SK-N-SH (cell line): ENCODE measurements at regions not wholly inside any gene's neighbourhood (a gene's known extent, or its start where the extent isn't known, plus 50 kb on each side); places are given as distances from the start of the nearest gene placed in this dataset.

Experiments
- CTCF ChIA-PET: fragments of 300-600, 350-600 bp; formaldehyde crosslinking; extraction: SDS; loops from one replicate; lab custom pipeline; 2021; lab: Yijun Ruan, JAX
- POLR2A ChIA-PET: fragments of 350-600 bp; sonication (Branson Sonifier 250); formaldehyde crosslinking; extraction: SDS; loops from one replicate; lab custom pipeline; 2020; ENCODE audit warnings: antibody characterized with exemption, inconsistent platforms; lab: Yijun Ruan, JAX
- DNase-seq: peaks from one replicate; pipeline ENCODE4 v3.0.0; 2012
- H2AFZ ChIP-seq: fragments of 200-600 bp; sonication (generic); 2 replicates; pipeline ENCODE4 v1.8.1; 2016; ENCODE audit warnings: antibody characterized with exemption, mild to moderate bottlenecking, low read depth
- H3F3A ChIP-seq: fragments of 200-600 bp; sonication (generic); replicated peaks from 2 replicates; pipeline ENCODE3; 2016; ENCODE audit warnings: antibody characterized with exemption, mild to moderate bottlenecking; ENCODE audit not compliant: insufficient read depth
- H3K27ac ChIP-seq, 2 experiments: fragments of 200-500 bp in 1 of 2; fragments of 200-600 bp in 1 of 2; sonication (Bioruptor generic) in 1 of 2; sonication (generic), shearing (Covaris generic) in 1 of 2; 2 replicates each; pipeline versions ENCODE4 v1.5.1 to v1.6.1; 2014 to 2016; ENCODE audit warnings: low read depth in 2 of 2, inconsistent platforms in 1 of 2, low read length in 1 of 2, mild to moderate bottlenecking in 1 of 2, mixed read lengths in 1 of 2
- H3K27me3 ChIP-seq: fragments of 200-600 bp; sonication (generic), shearing (Covaris generic); 2 replicates; pipeline ENCODE4 v1.6.1; 2016; ENCODE audit warnings: mixed run types; ENCODE audit not compliant: insufficient read depth
- H3K36me3 ChIP-seq, 2 experiments: fragments of 200-500 bp in 1 of 2; fragments of 200-600 bp in 1 of 2; sonication (Bioruptor generic) in 1 of 2; sonication (generic) in 1 of 2; replicated peaks in 1 of 2; 2 replicates each; pipeline versions ENCODE3 to v1.5.1; 2014 to 2016; ENCODE audit warnings: low read length in 1 of 2, mild to moderate bottlenecking in 1 of 2; ENCODE audit not compliant: insufficient read depth in 2 of 2, control insufficient read depth in 1 of 2
- H3K4me1 ChIP-seq, 2 experiments: fragments of 200-500 bp in 1 of 2; fragments of 200-600 bp in 1 of 2; sonication (Bioruptor generic) in 1 of 2; sonication (generic), shearing (Covaris generic) in 1 of 2; 2 replicates each; pipeline versions ENCODE4 v1.5.1 to v1.6.1; 2014 to 2016; ENCODE audit warnings: low read depth in 1 of 2, low read length in 1 of 2, mixed run types in 1 of 2; ENCODE audit not compliant: insufficient read depth in 2 of 2, control insufficient read depth in 1 of 2
- H3K4me2 ChIP-seq: fragments of 200-600 bp; sonication (generic), shearing (Covaris generic); 2 replicates; pipeline ENCODE4 v1.6.1; 2017; ENCODE audit warnings: mixed run types
- H3K4me3 ChIP-seq, 2 experiments: fragments of 200-500 bp in 1 of 2; fragments of 200-600 bp in 1 of 2; sonication (Bioruptor generic) in 1 of 2; sonication (generic), shearing (Covaris generic) in 1 of 2; 2 replicates each; pipeline versions ENCODE4 v1.5.1 to v1.8.1; 2014 to 2016; ENCODE audit warnings: low read depth in 2 of 2, inconsistent platforms in 1 of 2, low read length in 1 of 2, mild to moderate bottlenecking in 1 of 2, mixed read lengths in 1 of 2, moderate library complexity in 1 of 2
- H3K79me2 ChIP-seq: fragments of 200-600 bp; sonication (generic); 2 replicates; pipeline ENCODE4 v1.8.1; 2017; ENCODE audit warnings: mild to moderate bottlenecking; ENCODE audit not compliant: insufficient read depth
- H3K9ac ChIP-seq: fragments of 200-600 bp; sonication (generic); 2 replicates; pipeline ENCODE4 v1.6.1; 2017; ENCODE audit warnings: mixed run types
- H3K9me2 ChIP-seq: fragments of 200-600 bp; sonication (generic); 2 replicates; pipeline ENCODE4 v1.6.1; 2017; ENCODE audit warnings: mixed run types
- H3K9me3 ChIP-seq: fragments of 200-600 bp; sonication (generic); 2 replicates; pipeline ENCODE4 v1.6.1; 2017; ENCODE audit warnings: mixed run types, mild to moderate bottlenecking, moderate library complexity
- H4K20me1 ChIP-seq: fragments of 200-600 bp; sonication (generic); 2 replicates; pipeline ENCODE4 v1.6.1; 2017; ENCODE audit warnings: mild to moderate bottlenecking, mixed run types; ENCODE audit not compliant: insufficient read depth
- CHD2 ChIP-seq: fragments of 150-350 bp; IDR thresholded peaks from 2 replicates; pipeline ENCODE4 v1.6.1; 2018; ENCODE audit warnings: low read length; ENCODE audit not compliant: partially characterized antibody
- ELF1 ChIP-seq: IDR thresholded peaks from 2 replicates; pipeline ENCODE4 v1.4.0; 2012
- EZH2phosphoT487 ChIP-seq: fragments of 200-600 bp; sonication (generic); IDR thresholded peaks from 2 replicates; pipeline ENCODE4 v1.6.1; 2017; ENCODE audit warnings: low read depth, mixed run types, mild to moderate bottlenecking, antibody characterized with exemption, moderate library complexity, borderline replicate concordance
- FOXM1 ChIP-seq: IDR thresholded peaks from 2 replicates; pipeline ENCODE4 v1.4.0; 2012; ENCODE audit warnings: low read depth, mild to moderate bottlenecking
- MAX ChIP-seq: IDR thresholded peaks from 2 replicates; pipeline ENCODE4 v1.4.0; 2012; ENCODE audit warnings: low read depth
- MXI1 ChIP-seq: IDR thresholded peaks from 2 replicates; pipeline ENCODE4 v1.6.1; 2012; ENCODE audit warnings: mild to moderate bottlenecking, low read depth, low read length, improper control_type of control experiment
- NRF1 ChIP-seq: IDR thresholded peaks from 2 replicates; pipeline ENCODE4 v1.6.1; 2012; ENCODE audit warnings: low read depth, mild to moderate bottlenecking, low read length
- PBX3 ChIP-seq: IDR thresholded peaks from 2 replicates; pipeline ENCODE4; 2012
- RCOR1 ChIP-seq: fragments of 150-350 bp; IDR thresholded peaks from 2 replicates; pipeline ENCODE4 v1.6.1; 2017; ENCODE audit warnings: antibody characterized with exemption, low read length
- TCF12 ChIP-seq: IDR thresholded peaks from 2 replicates; pipeline ENCODE4 v1.4.0; 2012
- TEAD4 ChIP-seq: IDR thresholded peaks from 2 replicates; pipeline ENCODE4 v1.4.0; 2012; ENCODE audit warnings: mild to moderate bottlenecking, borderline replicate concordance; ENCODE audit not compliant: insufficient read depth
- USF1 ChIP-seq: IDR thresholded peaks from 2 replicates; pipeline ENCODE4 v1.4.0; 2012; ENCODE audit warnings: low read depth, borderline replicate concordance
- USF2 ChIP-seq: fragments of 150-350 bp; IDR thresholded peaks from 2 replicates; pipeline ENCODE4 v1.6.1; 2017; ENCODE audit warnings: antibody characterized with exemption, low read length, low read depth, borderline replicate concordance
- YY1 ChIP-seq: IDR thresholded peaks from 2 replicates; pipeline ENCODE4 v1.4.0; 2012; ENCODE audit warnings: low read depth, mild to moderate bottlenecking
- ZBTB33 ChIP-seq: IDR thresholded peaks from 2 replicates; pipeline ENCODE4 v1.4.0; 2012; ENCODE audit warnings: low read depth, borderline replicate concordance
- WGBS: methylation state at CpG from one replicate; pipeline ENCODE4 v1.1.6; 2017; ENCODE audit warnings: low lambda C conversion rate; 5-methylcytosine and 5-hydroxymethylcytosine counted together

GRCh38 chr16:14018851-14019250 is 52.3 kb upstream of the MRTFB start:
- no peaks in the 10 kb centered on the region for H3K36me3 ChIP-seq
- no peaks in the 10 kb centered on the region for H3F3A ChIP-seq
- H3K4me1 ChIP-seq: peaks cover 3% of the 10 kb centered on the region in 2 experiments; a peak in 2 of 4 replicates
- no peaks in the 10 kb centered on the region for H3K79me2 ChIP-seq
- H3K27me3 ChIP-seq: no peaks in the 10 kb centered on the region
- H3K4me2 ChIP-seq: no peak overlapping the region
- H3K27ac ChIP-seq: no peak overlapping the region
- ChIA-PET POLR2A (no interaction called here), CTCF (interaction anchor here (0.7 kb wide), 1 partner anchor 144 kb away, joined by 3 read pairs; no protein-coding TSS in a partner anchor)
- H2AFZ ChIP-seq: no peak overlapping the region
- no peaks in the 10 kb centered on the region for H4K20me1 ChIP-seq
- TF ChIP-seq NRF1: no peak
- no peak for TF ChIP-seq MAX
- no peak for TF ChIP-seq CHD2
- TF ChIP-seq MXI1: no peak
- TF ChIP-seq EZH2phosphoT487: no peak
- no peak for TF ChIP-seq PBX3
- no peak for TF ChIP-seq USF1
- no peak for TF ChIP-seq TCF12
- TF ChIP-seq ZBTB33: no peak
- no peak for TF ChIP-seq USF2
- no peak for TF ChIP-seq FOXM1
- no peak for TF ChIP-seq TEAD4
- TF ChIP-seq ELF1: no peak
- TF ChIP-seq YY1: no peak
- TF ChIP-seq RCOR1: no peak
- no peak for DNase-seq
- no peaks in the 10 kb centered on the region for H3K9me2 ChIP-seq
- H3K9ac ChIP-seq: no peak overlapping the region
- WGBS: 96% methylated on average over 4 of the region's 4 CpGs
- no peaks in the 10 kb centered on the region for H3K9me3 ChIP-seq
- H3K4me3 ChIP-seq: no peak overlapping the region
